WTC11 (cell line): ENCODE measurements at regions not wholly inside any gene's neighbourhood (a gene's known extent, or its start where the extent isn't known, plus 50 kb on each side); places are given as distances from the start of the nearest gene placed in this dataset.

ENCODE experiments used
- ATF3 ChIP-seq: sonication (generic); formaldehyde crosslinking; conservative IDR thresholded peaks from 2 replicates; pipeline ENCODE4 v1.8.1; 2022; ENCODE audit warnings: mild to moderate bottlenecking, missing genetic modification reagents
- CREB1 ChIP-seq: sonication (generic); formaldehyde crosslinking; IDR thresholded peaks from 2 replicates; pipeline ENCODE4 v1.8.0; 2023; ENCODE audit warnings: mild to moderate bottlenecking, missing genetic modification reagents
- CREM ChIP-seq: sonication (generic); formaldehyde crosslinking; IDR thresholded peaks from 2 replicates; pipeline ENCODE4 v1.8.1; 2022; ENCODE audit warnings: mild to moderate bottlenecking, missing genetic modification reagents, moderate library complexity
- CTCF ChIP-seq: fragments of 200-600 bp; IDR thresholded peaks from 2 replicates; pipeline ENCODE4 v1.8.0; 2022; ENCODE audit warnings: antibody characterized with exemption
- E2F5 ChIP-seq: sonication (generic); formaldehyde crosslinking; IDR thresholded peaks from 2 replicates; pipeline ENCODE4 v1.8.1; 2022; ENCODE audit warnings: mild to moderate bottlenecking, moderate library complexity, missing genetic modification reagents
- FOXK1 ChIP-seq: sonication (generic); formaldehyde crosslinking; IDR thresholded peaks from 2 replicates; pipeline ENCODE4 v1.8.0; 2022; ENCODE audit warnings: mild to moderate bottlenecking, moderate library complexity, missing genetic modification reagents
- IRF1 ChIP-seq: sonication (generic); formaldehyde crosslinking; IDR thresholded peaks from 2 replicates; pipeline ENCODE4 v1.8.0; 2023; ENCODE audit warnings: missing genetic modification reagents
- IRF2 ChIP-seq: sonication (generic); formaldehyde crosslinking; IDR thresholded peaks from 2 replicates; pipeline ENCODE4 v1.8.0; 2022; ENCODE audit warnings: low read depth, missing genetic modification reagents, borderline replicate concordance
- KAT7 ChIP-seq: sonication (generic); formaldehyde crosslinking; IDR thresholded peaks from 2 replicates; pipeline ENCODE4 v1.8.1; 2023; ENCODE audit warnings: missing genetic modification reagents, mild to moderate bottlenecking, borderline replicate concordance
- MAX ChIP-seq: sonication (generic); formaldehyde crosslinking; IDR thresholded peaks from 2 replicates; pipeline ENCODE4 v1.8.0; 2022; ENCODE audit warnings: mild to moderate bottlenecking, missing genetic modification reagents
- SMAD4 ChIP-seq: sonication (generic); formaldehyde crosslinking; IDR thresholded peaks from 2 replicates; pipeline ENCODE4 v1.8.0; 2022; ENCODE audit warnings: mild to moderate bottlenecking, missing genetic modification reagents
- SP1 ChIP-seq: sonication (generic); formaldehyde crosslinking; conservative IDR thresholded peaks from 2 replicates; pipeline ENCODE4 v1.8.1; 2022; ENCODE audit warnings: missing genetic modification reagents
- USF1 ChIP-seq: sonication (generic); formaldehyde crosslinking; IDR thresholded peaks from 2 replicates; pipeline ENCODE4 v1.8.0; 2022; ENCODE audit warnings: mild to moderate bottlenecking, missing genetic modification reagents
- ZNF423 ChIP-seq: fragments of 250-450 bp; sonication (Bioruptor Pico); IDR thresholded peaks from 2 replicates; pipeline ENCODE4 v2.1.2; 2022; ENCODE audit warnings: mild to moderate bottlenecking, moderate library complexity

- no peak for TF ChIP-seq ZNF423
- TF ChIP-seq IRF1 (CRISPR knock-in tag): no peak
- no peak for TF ChIP-seq CTCF
- TF ChIP-seq CREM (CRISPR knock-in tag): no peak
- TF ChIP-seq E2F5 (CRISPR knock-in tag): no peak
- TF ChIP-seq CREB1 (CRISPR knock-in tag): no peak
- TF ChIP-seq KAT7 (CRISPR knock-in tag): no peak
- no peak for TF ChIP-seq FOXK1 (CRISPR knock-in tag)
- no peak for TF ChIP-seq MAX (CRISPR knock-in tag)
- TF ChIP-seq SMAD4 (CRISPR knock-in tag): no peak
- no peak for TF ChIP-seq ATF3 (CRISPR knock-in tag)
- no peak for TF ChIP-seq SP1 (CRISPR knock-in tag)
- no peak for TF ChIP-seq IRF2 (CRISPR knock-in tag)
- TF ChIP-seq USF1 (CRISPR knock-in tag): no peak
These were observed 75.7 kb upstream of the RRP15 start for GRCh38 chr1:218209351-218209861.
